PC-9 (cell line): ENCODE measurements at regions not wholly inside any gene's neighbourhood (a gene's known extent, or its start where the extent isn't known, plus 50 kb on each side); places are given as distances from the start of the nearest gene placed in this dataset.

Source experiments
- EZH2 ChIP-seq: fragments of 200-600 bp; sonication (generic); IDR thresholded peaks from 2 replicates; pipeline ENCODE4 v1.8.0; 2017; ENCODE audit warnings: antibody characterized with exemption, low read depth
- TF ChIP-seq, protein P1 (sequence below): fragments of 200-600 bp; sonication (generic); conservative IDR thresholded peaks from 2 replicates; pipeline ENCODE4 v1.6.1; 2017; ENCODE audit warnings: mixed run types, antibody characterized with exemption, mild to moderate bottlenecking, moderate library complexity

GRCh38 chr2:118738106-118738505 lies 109.3 kb downstream of the EN1 start:
- TF ChIP-seq, protein P1, sequence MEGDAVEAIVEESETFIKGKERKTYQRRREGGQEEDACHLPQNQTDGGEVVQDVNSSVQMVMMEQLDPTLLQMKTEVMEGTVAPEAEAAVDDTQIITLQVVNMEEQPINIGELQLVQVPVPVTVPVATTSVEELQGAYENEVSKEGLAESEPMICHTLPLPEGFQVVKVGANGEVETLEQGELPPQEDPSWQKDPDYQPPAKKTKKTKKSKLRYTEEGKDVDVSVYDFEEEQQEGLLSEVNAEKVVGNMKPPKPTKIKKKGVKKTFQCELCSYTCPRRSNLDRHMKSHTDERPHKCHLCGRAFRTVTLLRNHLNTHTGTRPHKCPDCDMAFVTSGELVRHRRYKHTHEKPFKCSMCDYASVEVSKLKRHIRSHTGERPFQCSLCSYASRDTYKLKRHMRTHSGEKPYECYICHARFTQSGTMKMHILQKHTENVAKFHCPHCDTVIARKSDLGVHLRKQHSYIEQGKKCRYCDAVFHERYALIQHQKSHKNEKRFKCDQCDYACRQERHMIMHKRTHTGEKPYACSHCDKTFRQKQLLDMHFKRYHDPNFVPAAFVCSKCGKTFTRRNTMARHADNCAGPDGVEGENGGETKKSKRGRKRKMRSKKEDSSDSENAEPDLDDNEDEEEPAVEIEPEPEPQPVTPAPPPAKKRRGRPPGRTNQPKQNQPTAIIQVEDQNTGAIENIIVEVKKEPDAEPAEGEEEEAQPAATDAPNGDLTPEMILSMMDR: no peak
- no peak for TF ChIP-seq EZH2
